Glomerular visceral epithelial cell (primary cell): ENCODE measurements at regions not wholly inside any gene's neighbourhood (a gene's known extent, or its start where the extent isn't known, plus 50 kb on each side); places are given as distances from the start of the nearest gene placed in this dataset.
"Not testable (repeated sequence)": the region's sequence is repeated elsewhere in the genome, so short reads cannot be mapped to it uniquely, and the experiment has no call there.

Experiments used
- DNase-seq: peaks from one replicate; pipeline ENCODE4 v3.0.0-alpha.2; 2016; ENCODE audit errors: extremely low spot score

- DNase-seq = no peak
Observed at GRCh38 chr2:77578354-77578753, 56.2 kb upstream of the LRRTM4 start.

- no peak for DNase-seq
Observed at GRCh38 chr2:77579076-77579769, 57.0 kb upstream of the LRRTM4 start.

GRCh38 chr2:77588438-77588837 is 66.3 kb upstream of the LRRTM4 start:
- DNase-seq = no peak

GRCh38 chr2:77590298-77590917 is 68.2 kb upstream of the LRRTM4 start:
- no peak for DNase-seq

GRCh38 chr2:77592955-77593354 is 70.8 kb upstream of the LRRTM4 start:
- DNase-seq = not testable (repeated sequence)

- no peak for DNase-seq
Observed at GRCh38 chr2:77602771-77603170, 80.6 kb upstream of the LRRTM4 start.

GRCh38 chr2:77604953-77605929 is 83.1 kb upstream of the LRRTM4 start:
- DNase-seq = no peak

GRCh38 chr2:77608510-77608909 is 86.3 kb upstream of the LRRTM4 start:
- no peak for DNase-seq

GRCh38 chr2:77629539-77629938 is 107.4 kb upstream of the LRRTM4 start:
- no peak for DNase-seq

GRCh38 chr2:77631007-77631406 is 108.8 kb upstream of the LRRTM4 start:
- DNase-seq = no peak

GRCh38 chr2:77633601-77634000 is 111.4 kb upstream of the LRRTM4 start:
- no peak for DNase-seq

- no peak for DNase-seq
Observed at GRCh38 chr2:77640924-77641323, 118.7 kb upstream of the LRRTM4 start.

- no peak for DNase-seq
Observed at GRCh38 chr2:77642339-77642738, 120.2 kb upstream of the LRRTM4 start.

- DNase-seq = no peak
Observed at GRCh38 chr2:77649856-77650255, 127.7 kb upstream of the LRRTM4 start.

GRCh38 chr2:77652499-77652898 is 130.3 kb upstream of the LRRTM4 start:
- no peak for DNase-seq

- DNase-seq = no peak
Observed at GRCh38 chr2:77664491-77664890, 142.3 kb upstream of the LRRTM4 start.

GRCh38 chr2:77666251-77666980 is 144.2 kb upstream of the LRRTM4 start:
- DNase-seq = no peak

- not testable (repeated sequence) for DNase-seq
Observed at GRCh38 chr2:77684543-77685319, 162.6 kb upstream of the LRRTM4 start.

GRCh38 chr2:77712601-77713000 is 190.4 kb upstream of the LRRTM4 start:
- DNase-seq = no peak

GRCh38 chr2:77713412-77713811 is 191.2 kb upstream of the LRRTM4 start:
- no peak for DNase-seq

- no peak for DNase-seq
Observed at GRCh38 chr2:77720115-77720514, 197.9 kb upstream of the LRRTM4 start.
